Caco-2 (cell line): ENCODE measurements at regions not wholly inside any gene's neighbourhood (a gene's known extent, or its start where the extent isn't known, plus 50 kb on each side); places are given as distances from the start of the nearest gene placed in this dataset.

ENCODE experiments used
- BruUV-seq: library from RNA; stranded (reverse); fragments of 400-500 nt; replicated peaks from 2 replicates; lab custom pipeline; 2021; lab: Mats Ljungman, UMichigan
- CTCF ChIA-PET: fragments of 300-600 bp; sonication (Branson Sonifier 250); formaldehyde crosslinking; loops from one replicate; lab custom pipeline; 2022; ENCODE audit warnings: antibody characterized with exemption; lab: Charles Lee
- POLR2A ChIA-PET: fragments of 300-600 bp; sonication (Branson Sonifier 250); formaldehyde crosslinking; loops from one replicate; lab custom pipeline; 2022; ENCODE audit warnings: antibody characterized with exemption; lab: Charles Lee
- DNase-seq, 2 experiments: peaks; one replicate each; pipeline versions ENCODE4 v3.0.0 to v3.0.0-alpha.2; 2020 to 2022
- H3K27me3 ChIP-seq: replicated peaks from 2 replicates; pipeline ENCODE4 v1.6.0; 2011; ENCODE audit warnings: low read length; ENCODE audit not compliant: control insufficient read depth, insufficient read depth
- H3K36me3 ChIP-seq: 2 replicates; pipeline ENCODE4 v1.5.1; 2011; ENCODE audit warnings: low read length; ENCODE audit not compliant: control insufficient read depth, insufficient read depth
- H3K4me1 ChIP-seq: fragments of 250-450 bp; sonication (Bioruptor Pico); 2 replicates; pipeline ENCODE4 v1.5.1; 2020; ENCODE audit warnings: mild to moderate bottlenecking
- H3K4me3 ChIP-seq: 2 replicates; pipeline ENCODE4 v1.5.1; 2011; ENCODE audit warnings: low read depth, mild to moderate bottlenecking, control low read depth, low read length
- H3K9me3 ChIP-seq: fragments of 250-450 bp; sonication (Bioruptor Pico); 2 replicates; pipeline ENCODE4 v1.5.1; 2020; ENCODE audit warnings: mild to moderate bottlenecking, moderate library complexity
- H3K27ac Mint-ChIP-seq: one replicate; pipeline ENCODE4 v1.8.0; 2022; ENCODE audit warnings: mixed read lengths; ENCODE audit not compliant: unreplicated experiment
- H3K27me3 Mint-ChIP-seq: one replicate; pipeline ENCODE4 v1.8.0; 2022; ENCODE audit warnings: mixed read lengths; ENCODE audit not compliant: insufficient read depth, unreplicated experiment
- H3K36me3 Mint-ChIP-seq: one replicate; pipeline ENCODE4 v1.8.0; 2022; ENCODE audit warnings: mild to moderate bottlenecking, mixed read lengths; ENCODE audit not compliant: insufficient read depth, unreplicated experiment
- H3K4me1 Mint-ChIP-seq: one replicate; pipeline ENCODE4 v1.8.0; 2022; ENCODE audit warnings: low read depth, mixed read lengths; ENCODE audit not compliant: unreplicated experiment
- H3K4me3 Mint-ChIP-seq: one replicate; pipeline ENCODE4 v1.8.0; 2022; ENCODE audit warnings: mild to moderate bottlenecking, moderate library complexity, mixed read lengths; ENCODE audit not compliant: unreplicated experiment
- H3K9me3 Mint-ChIP-seq: one replicate; pipeline ENCODE4 v1.8.0; 2022; ENCODE audit warnings: mixed read lengths; ENCODE audit not compliant: unreplicated experiment
- intact Hi-C: fragments of 100-400 bp; cut with micrococcal nuclease; formaldehyde crosslinking; loops from one replicate; pipeline ENCODE4 v1.10.0; 2022; ENCODE audit not compliant: unreplicated experiment
- TF ChIP-seq, protein P1 (sequence below), 2 experiments: fragments of 200-600 bp in 1 of 2; IDR thresholded peaks; 1 replicate in 1 of 2; 2 replicates in 1 of 2; pipeline versions ENCODE4 v1.5.1 to v1.8.0; 2011 to 2022; ENCODE audit warnings: antibody characterized with exemption in 1 of 2, control low read depth in 1 of 2, inconsistent platforms in 1 of 2, low read depth in 1 of 2, low read length in 1 of 2, mild to moderate bottlenecking in 1 of 2, moderate library complexity in 1 of 2; ENCODE audit not compliant: insufficient read depth in 1 of 2, severe bottlenecking in 1 of 2, unreplicated experiment in 1 of 2

DNA sequence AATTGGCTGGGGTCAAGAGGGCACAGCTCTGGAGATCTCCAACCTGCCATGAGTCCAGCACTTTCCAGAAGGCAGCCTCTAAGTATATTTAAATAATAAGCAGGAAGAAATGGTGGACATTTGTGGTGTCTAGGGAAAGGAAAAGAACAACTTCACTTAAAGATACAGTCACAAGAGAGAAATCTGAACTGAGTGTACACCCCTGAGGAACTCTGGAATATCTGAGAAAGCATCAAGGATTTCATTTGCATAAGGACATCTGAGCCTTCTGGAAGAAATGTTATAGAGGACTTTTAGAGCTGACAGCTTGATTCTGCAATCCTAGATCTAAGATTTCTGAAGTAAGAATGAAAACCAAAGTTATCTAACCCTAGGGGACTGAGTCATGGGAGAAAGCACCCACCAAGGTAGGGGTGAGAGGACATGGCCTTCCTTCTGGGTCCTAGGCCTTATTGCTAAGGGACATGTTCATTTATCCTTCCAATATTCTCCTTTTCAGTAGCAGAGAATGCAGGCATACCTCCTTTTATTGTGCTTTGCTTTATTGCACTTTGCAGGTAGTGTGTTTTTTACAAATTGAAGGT is 253.4 kb upstream of the SLC24A2 start:
- CTCF ChIA-PET, result no interaction called here
- no peak overlapping the region for H3K27ac Mint-ChIP-seq
- no peaks in the 10 kb centered on the region for H3K36me3 ChIP-seq
- POLR2A ChIA-PET, result no interaction called here
- H3K36me3 Mint-ChIP-seq, result no peaks in the 10 kb centered on the region
- intact Hi-C loops, result no loop called here
- H3K4me1 Mint-ChIP-seq, result no peaks in the 10 kb centered on the region
- H3K27me3 ChIP-seq, result no peaks in the 10 kb centered on the region
- H3K9me3 Mint-ChIP-seq, result no peaks in the 10 kb centered on the region
- no peaks in the 10 kb centered on the region for H3K9me3 ChIP-seq
- no TSS peak for BruUV-seq
- TF ChIP-seq, protein P1, sequence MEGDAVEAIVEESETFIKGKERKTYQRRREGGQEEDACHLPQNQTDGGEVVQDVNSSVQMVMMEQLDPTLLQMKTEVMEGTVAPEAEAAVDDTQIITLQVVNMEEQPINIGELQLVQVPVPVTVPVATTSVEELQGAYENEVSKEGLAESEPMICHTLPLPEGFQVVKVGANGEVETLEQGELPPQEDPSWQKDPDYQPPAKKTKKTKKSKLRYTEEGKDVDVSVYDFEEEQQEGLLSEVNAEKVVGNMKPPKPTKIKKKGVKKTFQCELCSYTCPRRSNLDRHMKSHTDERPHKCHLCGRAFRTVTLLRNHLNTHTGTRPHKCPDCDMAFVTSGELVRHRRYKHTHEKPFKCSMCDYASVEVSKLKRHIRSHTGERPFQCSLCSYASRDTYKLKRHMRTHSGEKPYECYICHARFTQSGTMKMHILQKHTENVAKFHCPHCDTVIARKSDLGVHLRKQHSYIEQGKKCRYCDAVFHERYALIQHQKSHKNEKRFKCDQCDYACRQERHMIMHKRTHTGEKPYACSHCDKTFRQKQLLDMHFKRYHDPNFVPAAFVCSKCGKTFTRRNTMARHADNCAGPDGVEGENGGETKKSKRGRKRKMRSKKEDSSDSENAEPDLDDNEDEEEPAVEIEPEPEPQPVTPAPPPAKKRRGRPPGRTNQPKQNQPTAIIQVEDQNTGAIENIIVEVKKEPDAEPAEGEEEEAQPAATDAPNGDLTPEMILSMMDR (IDR thresholded peaks at IDR 0.05; ENCODE audit: insufficient read depth in 1 of 2, low read depth in 1 of 2, low read length in 1 of 2, severe bottlenecking in 1 of 2, unreplicated experiment in 1 of 2), result no peak
- no peak overlapping the region for H3K4me3 ChIP-seq
- no peaks in the 10 kb centered on the region for H3K27me3 Mint-ChIP-seq
- no peak for DNase-seq
- no peaks in the 10 kb centered on the region for H3K4me1 ChIP-seq
- H3K4me3 Mint-ChIP-seq, result no peak overlapping the region

DNA sequence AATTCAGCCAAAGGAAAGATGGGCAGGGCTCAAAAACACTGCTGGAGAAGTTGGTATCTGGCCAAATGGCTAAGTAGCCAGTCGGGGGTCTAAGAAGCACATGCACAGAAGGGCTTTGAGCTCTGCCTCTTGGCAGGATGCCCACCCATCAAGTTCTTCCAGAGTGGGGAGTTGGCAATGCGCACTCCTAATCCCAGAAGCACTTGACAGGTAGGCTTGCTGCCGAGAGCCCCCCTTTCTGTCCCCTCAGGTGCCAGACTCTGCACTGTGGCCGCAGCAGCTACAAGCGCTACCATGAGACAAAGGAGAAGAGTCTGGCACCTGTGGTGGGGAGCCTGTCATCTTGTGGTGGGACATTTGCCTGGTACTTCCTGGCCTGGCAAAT is 252.9 kb upstream of the SLC24A2 start:
- Histone ChIP-seq H3K9me3 (no peaks in the 10 kb centered on the region), H3K27me3 (no peaks in the 10 kb centered on the region), H3K36me3 (no peaks in the 10 kb centered on the region), H3K4me3 (no peak overlapping the region), H3K4me1 (no peaks in the 10 kb centered on the region)
- POLR2A ChIA-PET, result no interaction called here
- no peak for DNase-seq
- no peak overlapping the region for H3K27ac Mint-ChIP-seq
- H3K4me3 Mint-ChIP-seq, result no peak overlapping the region
- H3K36me3 Mint-ChIP-seq, result no peaks in the 10 kb centered on the region
- H3K27me3 Mint-ChIP-seq, result no peaks in the 10 kb centered on the region
- H3K9me3 Mint-ChIP-seq, result no peaks in the 10 kb centered on the region
- intact Hi-C loops, result no loop called here
- H3K4me1 Mint-ChIP-seq, result no peaks in the 10 kb centered on the region
- no TSS peak for BruUV-seq
- CTCF ChIA-PET, result no interaction called here
- TF ChIP-seq, protein P1 (IDR thresholded peaks at IDR 0.05; ENCODE audit: insufficient read depth in 1 of 2, low read depth in 1 of 2, low read length in 1 of 2, severe bottlenecking in 1 of 2, unreplicated experiment in 1 of 2), result no peak

DNA sequence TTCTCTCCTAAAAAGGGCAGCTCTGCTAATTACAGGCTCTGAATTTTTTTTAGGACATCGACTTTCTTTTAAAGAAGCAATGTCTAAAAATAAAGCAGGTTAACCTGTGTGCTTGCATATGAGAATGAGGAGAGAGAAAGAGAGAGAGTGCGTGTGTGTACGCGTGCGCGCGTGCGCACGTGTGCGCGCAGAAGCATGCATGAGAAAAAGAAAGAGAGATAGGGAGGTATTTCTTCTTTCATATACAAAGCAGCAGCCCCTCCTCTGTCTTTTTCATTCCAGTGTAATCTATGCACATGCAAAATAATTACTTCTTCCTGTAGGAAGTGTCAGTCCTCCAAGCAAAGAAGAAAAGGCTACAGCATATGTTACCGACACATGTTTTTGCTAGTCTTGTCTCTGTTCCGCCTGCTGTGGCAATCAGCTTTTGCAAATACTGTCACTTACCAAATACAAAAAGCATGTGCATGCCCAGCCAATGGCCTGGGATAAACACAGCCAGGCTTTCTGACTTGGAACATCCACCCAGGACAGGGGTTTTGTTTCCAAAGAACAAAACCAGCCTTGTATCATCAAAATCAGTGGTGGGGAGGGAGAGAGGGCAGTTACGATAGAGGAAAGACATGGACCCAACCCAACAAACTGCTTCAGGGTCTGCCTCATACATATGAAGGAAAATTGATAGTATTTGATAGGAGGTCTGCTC is 252.3 kb upstream of the SLC24A2 start:
- H3K4me1 Mint-ChIP-seq, result no peaks in the 10 kb centered on the region
- CTCF ChIA-PET, result no interaction called here

More for the DNA sequence above, 252.3 kb upstream of the SLC24A2 start:
- no peak for DNase-seq
- Mint-ChIP-seq H3K27ac (no peak overlapping the region), H3K9me3 (no peaks in the 10 kb centered on the region), H3K4me3 (no peak overlapping the region), H3K27me3 (no peaks in the 10 kb centered on the region), H3K36me3 (no peaks in the 10 kb centered on the region)
- BruUV-seq, result no TSS peak
- POLR2A ChIA-PET, result no interaction called here
- no peaks in the 10 kb centered on the region for H3K9me3 ChIP-seq
- H3K27me3 ChIP-seq, result no peaks in the 10 kb centered on the region
- no peaks in the 10 kb centered on the region for H3K36me3 ChIP-seq
- no peak overlapping the region for H3K4me3 ChIP-seq
- intact Hi-C loops, result no loop called here
- TF ChIP-seq, protein P1 (IDR thresholded peaks at IDR 0.05; ENCODE audit: insufficient read depth in 1 of 2, low read depth in 1 of 2, low read length in 1 of 2, severe bottlenecking in 1 of 2, unreplicated experiment in 1 of 2), result no peak
- no peaks in the 10 kb centered on the region for H3K4me1 ChIP-seq
